ENCODE measurements at regions not wholly inside any gene's neighbourhood (a gene's known extent, or its start where the extent isn't known, plus 50 kb on each side); places are given as distances from the start of the nearest gene placed in this dataset.

GRCh38 chr3:117287602-117288001 lies 578.0 kb downstream of the TUSC7 start:
- TF ChIP-seq EZH2 (IDR thresholded peaks at IDR 0.05; ENCODE audit: low read depth, unreplicated experiment) (no peak), EZH2phosphoT487 (IDR thresholded peaks at IDR 0.05; ENCODE audit: unreplicated experiment) (no peak)
- TF ChIP-seq, protein P1, sequence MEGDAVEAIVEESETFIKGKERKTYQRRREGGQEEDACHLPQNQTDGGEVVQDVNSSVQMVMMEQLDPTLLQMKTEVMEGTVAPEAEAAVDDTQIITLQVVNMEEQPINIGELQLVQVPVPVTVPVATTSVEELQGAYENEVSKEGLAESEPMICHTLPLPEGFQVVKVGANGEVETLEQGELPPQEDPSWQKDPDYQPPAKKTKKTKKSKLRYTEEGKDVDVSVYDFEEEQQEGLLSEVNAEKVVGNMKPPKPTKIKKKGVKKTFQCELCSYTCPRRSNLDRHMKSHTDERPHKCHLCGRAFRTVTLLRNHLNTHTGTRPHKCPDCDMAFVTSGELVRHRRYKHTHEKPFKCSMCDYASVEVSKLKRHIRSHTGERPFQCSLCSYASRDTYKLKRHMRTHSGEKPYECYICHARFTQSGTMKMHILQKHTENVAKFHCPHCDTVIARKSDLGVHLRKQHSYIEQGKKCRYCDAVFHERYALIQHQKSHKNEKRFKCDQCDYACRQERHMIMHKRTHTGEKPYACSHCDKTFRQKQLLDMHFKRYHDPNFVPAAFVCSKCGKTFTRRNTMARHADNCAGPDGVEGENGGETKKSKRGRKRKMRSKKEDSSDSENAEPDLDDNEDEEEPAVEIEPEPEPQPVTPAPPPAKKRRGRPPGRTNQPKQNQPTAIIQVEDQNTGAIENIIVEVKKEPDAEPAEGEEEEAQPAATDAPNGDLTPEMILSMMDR (conservative IDR thresholded peaks at IDR 0.05; ENCODE audit: low read depth in 2 of 2) = no peak
- TF ChIP-seq, protein P2, sequence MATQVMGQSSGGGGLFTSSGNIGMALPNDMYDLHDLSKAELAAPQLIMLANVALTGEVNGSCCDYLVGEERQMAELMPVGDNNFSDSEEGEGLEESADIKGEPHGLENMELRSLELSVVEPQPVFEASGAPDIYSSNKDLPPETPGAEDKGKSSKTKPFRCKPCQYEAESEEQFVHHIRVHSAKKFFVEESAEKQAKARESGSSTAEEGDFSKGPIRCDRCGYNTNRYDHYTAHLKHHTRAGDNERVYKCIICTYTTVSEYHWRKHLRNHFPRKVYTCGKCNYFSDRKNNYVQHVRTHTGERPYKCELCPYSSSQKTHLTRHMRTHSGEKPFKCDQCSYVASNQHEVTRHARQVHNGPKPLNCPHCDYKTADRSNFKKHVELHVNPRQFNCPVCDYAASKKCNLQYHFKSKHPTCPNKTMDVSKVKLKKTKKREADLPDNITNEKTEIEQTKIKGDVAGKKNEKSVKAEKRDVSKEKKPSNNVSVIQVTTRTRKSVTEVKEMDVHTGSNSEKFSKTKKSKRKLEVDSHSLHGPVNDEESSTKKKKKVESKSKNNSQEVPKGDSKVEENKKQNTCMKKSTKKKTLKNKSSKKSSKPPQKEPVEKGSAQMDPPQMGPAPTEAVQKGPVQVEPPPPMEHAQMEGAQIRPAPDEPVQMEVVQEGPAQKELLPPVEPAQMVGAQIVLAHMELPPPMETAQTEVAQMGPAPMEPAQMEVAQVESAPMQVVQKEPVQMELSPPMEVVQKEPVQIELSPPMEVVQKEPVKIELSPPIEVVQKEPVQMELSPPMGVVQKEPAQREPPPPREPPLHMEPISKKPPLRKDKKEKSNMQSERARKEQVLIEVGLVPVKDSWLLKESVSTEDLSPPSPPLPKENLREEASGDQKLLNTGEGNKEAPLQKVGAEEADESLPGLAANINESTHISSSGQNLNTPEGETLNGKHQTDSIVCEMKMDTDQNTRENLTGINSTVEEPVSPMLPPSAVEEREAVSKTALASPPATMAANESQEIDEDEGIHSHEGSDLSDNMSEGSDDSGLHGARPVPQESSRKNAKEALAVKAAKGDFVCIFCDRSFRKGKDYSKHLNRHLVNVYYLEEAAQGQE (IDR thresholded peaks at IDR 0.05; ENCODE audit: unreplicated experiment) = no peak

Measured in GM23338 (cell line).